SK-N-DZ (cell line): ENCODE measurements at regions not wholly inside any gene's neighbourhood (a gene's known extent, or its start where the extent isn't known, plus 50 kb on each side); places are given as distances from the start of the nearest gene placed in this dataset.

Source experiments
- DNase-seq: peaks from one replicate; pipeline ENCODE4 v3.0.0-alpha.2; 2015; ENCODE audit warnings: low spot score

DNA sequence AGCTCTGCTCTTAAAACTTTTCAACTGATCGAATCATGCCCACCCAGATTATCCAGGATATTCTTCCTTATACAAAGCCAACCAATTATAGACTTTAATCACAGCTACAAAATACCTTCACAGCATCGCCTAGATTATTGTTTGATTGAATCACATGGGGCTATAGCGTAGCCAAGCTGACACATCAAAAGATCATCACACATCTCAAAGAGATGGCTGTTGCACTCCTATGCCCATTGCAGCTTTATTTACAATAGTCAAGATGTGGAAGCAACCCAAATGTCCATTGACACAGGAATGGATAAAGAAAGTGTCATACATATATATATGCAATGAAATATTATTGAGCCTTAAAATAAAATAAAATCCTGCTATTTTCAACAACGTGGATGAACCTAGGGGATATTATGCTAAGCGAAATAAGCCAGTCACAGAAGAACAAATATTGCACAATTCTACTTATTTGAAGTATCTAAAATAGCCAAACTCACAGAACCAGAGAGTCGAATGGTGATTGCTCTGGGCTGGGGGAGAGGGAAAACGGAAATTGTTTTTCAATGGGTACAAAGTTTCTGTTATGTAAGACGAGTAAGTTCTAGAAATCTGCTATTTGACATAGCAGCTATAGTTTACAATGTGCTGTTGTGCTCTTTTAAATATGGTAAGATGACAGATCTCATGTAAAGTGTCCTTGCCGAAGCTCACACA, 60.9 kb upstream of the ERCC4 start:
- no peak for DNase-seq

- DNase-seq, result no peak
These were observed 56.7 kb upstream of the ERCC4 start for GRCh38 chr16:13863075-13863765.

DNA sequence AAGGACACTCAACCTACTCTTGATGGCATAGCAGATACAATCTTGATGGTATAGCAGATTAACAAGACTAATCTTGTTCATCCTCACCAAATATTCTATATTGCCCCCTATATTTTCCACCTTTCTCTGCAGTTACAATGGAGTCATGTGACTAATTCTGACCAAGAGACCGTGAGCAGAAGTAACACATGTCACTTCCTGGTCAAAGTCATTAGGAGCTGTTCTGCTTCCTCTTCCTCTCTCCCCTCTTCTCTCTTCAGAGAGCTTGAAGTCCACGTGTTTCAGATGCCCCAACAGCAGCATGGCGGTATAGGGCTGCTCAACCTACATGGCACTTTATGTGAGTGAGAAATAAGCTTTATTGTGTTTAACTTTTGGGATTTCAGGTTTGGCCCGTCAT, 55.3 kb upstream of the ERCC4 start:
- no peak for DNase-seq

DNA sequence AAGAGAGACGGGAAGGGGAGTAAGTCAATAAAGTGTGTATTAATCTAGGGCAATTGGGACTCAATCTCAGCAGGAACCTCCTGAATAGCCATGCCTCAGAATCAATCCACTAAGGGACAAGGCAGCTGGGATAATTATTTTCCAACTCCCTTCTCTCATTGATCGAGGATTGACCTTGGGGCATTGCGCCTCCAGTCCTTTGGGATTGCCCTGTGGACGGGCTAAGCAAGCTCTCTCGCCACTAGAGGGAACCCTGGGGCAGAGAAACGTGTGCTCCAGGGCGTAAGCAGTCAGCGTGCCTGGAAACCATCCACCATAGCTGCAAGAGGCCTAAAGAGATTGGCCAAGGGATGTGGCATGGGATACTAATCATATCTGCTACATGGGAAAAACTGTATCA, 53.9 kb upstream of the ERCC4 start:
- peak; percentile 75 for DNase-seq
